GM23338 (cell line): ENCODE measurements at regions not wholly inside any gene's neighbourhood (a gene's known extent, or its start where the extent isn't known, plus 50 kb on each side); places are given as distances from the start of the nearest gene placed in this dataset.

ENCODE experiments used
- ATAC-seq: fragments of 200-7000 bp; cut with Tn5 transposase; 3 replicates; pipeline ENCODE4 v1.9.1; 2020
- DNase-seq: peaks from one replicate; pipeline ENCODE4 v3.0.0-alpha.2; 2015; ENCODE audit warnings: low spot score
- H2AFZ ChIP-seq: fragments of 200-600 bp; sonication (generic); 2 replicates; pipeline ENCODE4 v1.8.0; 2016; ENCODE audit warnings: antibody characterized with exemption, mild to moderate bottlenecking, moderate library complexity
- H3F3A ChIP-seq: fragments of 200-600 bp; sonication (generic); replicated peaks from 2 replicates; pipeline ENCODE4 v1.8.0; 2017; ENCODE audit warnings: antibody characterized with exemption, mixed run types, low read depth
- H3K27ac ChIP-seq: fragments of 200-600 bp; sonication (generic); 2 replicates; pipeline ENCODE4 v1.6.1; 2016; ENCODE audit warnings: low read depth
- H3K27me3 ChIP-seq: fragments of 200-600 bp; sonication (generic); 2 replicates; pipeline ENCODE4 v1.8.0; 2016; ENCODE audit warnings: mild to moderate bottlenecking, mixed run types, moderate library complexity; ENCODE audit not compliant: insufficient read depth
- H3K36me3 ChIP-seq: fragments of 200-600 bp; sonication (generic); 2 replicates; pipeline ENCODE4 v1.8.0; 2016; ENCODE audit warnings: mild to moderate bottlenecking; ENCODE audit not compliant: insufficient read depth
- H3K4me1 ChIP-seq: fragments of 200-600 bp; sonication (generic); 2 replicates; pipeline ENCODE4 v1.8.0; 2016; ENCODE audit warnings: mild to moderate bottlenecking, moderate library complexity; ENCODE audit not compliant: insufficient read depth
- H3K4me2 ChIP-seq: fragments of 200-600 bp; sonication (generic); 2 replicates; pipeline ENCODE4 v1.7.1; 2017; ENCODE audit warnings: mixed run types
- H3K4me3 ChIP-seq: fragments of 200-600 bp; sonication (generic); 2 replicates; pipeline ENCODE4 v1.6.1; 2016; ENCODE audit warnings: mixed run types
- H3K79me2 ChIP-seq: fragments of 200-600 bp; sonication (generic); replicated peaks from 2 replicates; pipeline ENCODE4 v1.8.0; 2017; ENCODE audit warnings: mild to moderate bottlenecking; ENCODE audit not compliant: insufficient read depth
- H3K9me2 ChIP-seq: fragments of 200-600 bp; sonication (generic); 2 replicates; pipeline ENCODE4 v1.8.0; 2017; ENCODE audit not compliant: insufficient read depth
- H4K20me1 ChIP-seq: fragments of 200-600 bp; sonication (generic); replicated peaks from 2 replicates; pipeline ENCODE4 v1.8.0; 2017; ENCODE audit warnings: mild to moderate bottlenecking; ENCODE audit not compliant: insufficient read depth
- H3K27ac Mint-ChIP-seq: 2 replicates; pipeline ENCODE4 v1.8.0; 2020; ENCODE audit warnings: inconsistent platforms, mild to moderate bottlenecking, moderate library complexity, mixed read lengths
- H3K27me3 Mint-ChIP-seq: 3 replicates; pipeline ENCODE4 v1.8.0; 2022; ENCODE audit warnings: low read depth, mild to moderate bottlenecking, moderate library complexity, mixed read lengths, inconsistent platforms; ENCODE audit not compliant: insufficient read depth, poor library complexity
- H3K36me3 Mint-ChIP-seq: 3 replicates; pipeline ENCODE4 v1.8.0; 2021; ENCODE audit warnings: low read depth, mild to moderate bottlenecking, inconsistent platforms, moderate library complexity, mixed read lengths
- H3K4me1 Mint-ChIP-seq: 3 replicates; pipeline ENCODE4 v1.8.0; 2020; ENCODE audit warnings: mild to moderate bottlenecking, inconsistent platforms, mixed read lengths
- H3K4me3 Mint-ChIP-seq: 3 replicates; pipeline ENCODE4 v1.8.0; 2021; ENCODE audit warnings: moderate library complexity, mild to moderate bottlenecking, inconsistent platforms, mixed read lengths
- H3K9me3 Mint-ChIP-seq: 3 replicates; pipeline ENCODE4 v1.8.0; 2020; ENCODE audit warnings: moderate library complexity, mild to moderate bottlenecking, inconsistent platforms, mixed read lengths
- CREB1 ChIP-seq: fragments of 250-450 bp; sonication (Bioruptor Pico); IDR thresholded peaks from 2 replicates; pipeline ENCODE4 v1.5.0; 2020; ENCODE audit warnings: low read depth, mild to moderate bottlenecking, moderate library complexity
- EZH2 ChIP-seq: fragments of 200-600 bp; sonication (generic); IDR thresholded peaks from one replicate; pipeline ENCODE4 v1.8.0; 2017; ENCODE audit warnings: antibody characterized with exemption, mild to moderate bottlenecking, low read depth; ENCODE audit not compliant: unreplicated experiment
- EZH2phosphoT487 ChIP-seq: fragments of 200-600 bp; sonication (generic); IDR thresholded peaks from one replicate; pipeline ENCODE4 v1.8.1; 2018; ENCODE audit warnings: antibody characterized with exemption; ENCODE audit not compliant: unreplicated experiment
- JUNB ChIP-seq: IDR thresholded peaks from one replicate; pipeline ENCODE4 v1.6.1; 2016; ENCODE audit warnings: antibody characterized with exemption; ENCODE audit not compliant: unreplicated experiment
- NANOG ChIP-seq: IDR thresholded peaks from 2 replicates; pipeline ENCODE4 v1.6.1; 2016; ENCODE audit warnings: antibody characterized with exemption, borderline replicate concordance
- POLR2AphosphoS5 ChIP-seq: IDR thresholded peaks from 2 replicates; pipeline ENCODE4 v1.6.1; 2016; ENCODE audit warnings: antibody characterized with exemption, low read depth
- STAT1 ChIP-seq: IDR thresholded peaks from one replicate; pipeline ENCODE4 v1.6.1; 2016; ENCODE audit warnings: antibody characterized with exemption; ENCODE audit not compliant: unreplicated experiment
- ZNF114 ChIP-seq: fragments of 250-450 bp; sonication (Bioruptor Pico); IDR thresholded peaks from 2 replicates; pipeline ENCODE4 v1.5.0; 2020; ENCODE audit warnings: mild to moderate bottlenecking, moderate library complexity
- ZNF331 ChIP-seq: fragments of 250-450 bp; sonication (Bioruptor Pico); IDR thresholded peaks from 2 replicates; pipeline ENCODE4 v1.5.0; 2020; ENCODE audit warnings: low read depth, mild to moderate bottlenecking, moderate library complexity
- TF ChIP-seq, protein P1 (sequence below): fragments of 250-450 bp; sonication (Bioruptor Pico); IDR thresholded peaks from 2 replicates; pipeline ENCODE4 v1.5.0; 2020; ENCODE audit warnings: mild to moderate bottlenecking, moderate library complexity
- TF ChIP-seq, protein P2 (sequence below), 2 experiments: fragments of 200-600 bp in 1 of 2; sonication (generic) in 1 of 2; conservative IDR thresholded peaks; 2 replicates each; pipeline versions ENCODE4 v1.5.1 to v1.6.1; 2016 to 2017; ENCODE audit warnings: antibody characterized with exemption in 2 of 2, low read depth in 2 of 2, mild to moderate bottlenecking in 2 of 2, moderate library complexity in 1 of 2
- TF ChIP-seq, protein P3 (sequence below): IDR thresholded peaks from 2 replicates; pipeline ENCODE4 v1.6.1; 2016; ENCODE audit warnings: antibody characterized with exemption
- TF ChIP-seq, protein P4 (sequence below): IDR thresholded peaks from one replicate; pipeline ENCODE4 v1.6.1; 2018; ENCODE audit warnings: antibody characterized with exemption; ENCODE audit not compliant: unreplicated experiment

DNA sequence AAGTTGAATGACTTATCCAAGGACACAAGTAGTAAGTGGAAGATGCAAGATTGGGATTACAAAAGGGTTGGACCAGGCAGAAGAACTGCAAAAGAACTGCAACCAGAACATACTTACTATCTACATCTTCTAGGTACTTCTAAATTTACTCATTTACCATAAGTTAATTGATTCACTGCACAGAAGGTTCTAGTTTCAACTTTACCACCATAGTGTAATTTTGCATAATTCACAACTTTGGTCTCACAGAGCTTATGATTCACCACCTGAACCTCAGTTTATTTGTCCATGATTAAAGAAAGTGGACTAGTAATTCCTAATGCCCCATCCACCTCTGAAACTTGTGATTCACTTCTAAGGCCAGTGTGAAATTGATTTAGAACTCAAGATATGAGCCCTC lies 236.8 kb upstream of the UBE2E2 start:
- Mint-ChIP-seq H3K27ac (no peak overlapping the region), H3K36me3 (no peaks in the 10 kb centered on the region), H3K9me3 (no peaks in the 10 kb centered on the region), H3K4me3 (no peak overlapping the region), H3K4me1 (peaks cover 8% of the 10 kb centered on the region; the same call in 2 of the 3 replicates), H3K27me3 (no peaks in the 10 kb centered on the region)
- H3K36me3 ChIP-seq, result no peaks in the 10 kb centered on the region
- H3K79me2 ChIP-seq, result no peaks in the 10 kb centered on the region
- no peak overlapping the region for H2AFZ ChIP-seq
- H3K27ac ChIP-seq, result no peak overlapping the region
- no peaks in the 10 kb centered on the region for H3K9me2 ChIP-seq
- H3K27me3 ChIP-seq, result no peaks in the 10 kb centered on the region
- DNase-seq (no peak), ATAC-seq (no peak)
- no peaks in the 10 kb centered on the region for H4K20me1 ChIP-seq
- no peak overlapping the region for H3K4me3 ChIP-seq
- no peak overlapping the region for H3K4me2 ChIP-seq
- TF ChIP-seq ZNF114 (CRISPR knock-in tag), result no peak
- TF ChIP-seq ZNF331 (CRISPR knock-in tag), result no peak
- TF ChIP-seq, protein P1, sequence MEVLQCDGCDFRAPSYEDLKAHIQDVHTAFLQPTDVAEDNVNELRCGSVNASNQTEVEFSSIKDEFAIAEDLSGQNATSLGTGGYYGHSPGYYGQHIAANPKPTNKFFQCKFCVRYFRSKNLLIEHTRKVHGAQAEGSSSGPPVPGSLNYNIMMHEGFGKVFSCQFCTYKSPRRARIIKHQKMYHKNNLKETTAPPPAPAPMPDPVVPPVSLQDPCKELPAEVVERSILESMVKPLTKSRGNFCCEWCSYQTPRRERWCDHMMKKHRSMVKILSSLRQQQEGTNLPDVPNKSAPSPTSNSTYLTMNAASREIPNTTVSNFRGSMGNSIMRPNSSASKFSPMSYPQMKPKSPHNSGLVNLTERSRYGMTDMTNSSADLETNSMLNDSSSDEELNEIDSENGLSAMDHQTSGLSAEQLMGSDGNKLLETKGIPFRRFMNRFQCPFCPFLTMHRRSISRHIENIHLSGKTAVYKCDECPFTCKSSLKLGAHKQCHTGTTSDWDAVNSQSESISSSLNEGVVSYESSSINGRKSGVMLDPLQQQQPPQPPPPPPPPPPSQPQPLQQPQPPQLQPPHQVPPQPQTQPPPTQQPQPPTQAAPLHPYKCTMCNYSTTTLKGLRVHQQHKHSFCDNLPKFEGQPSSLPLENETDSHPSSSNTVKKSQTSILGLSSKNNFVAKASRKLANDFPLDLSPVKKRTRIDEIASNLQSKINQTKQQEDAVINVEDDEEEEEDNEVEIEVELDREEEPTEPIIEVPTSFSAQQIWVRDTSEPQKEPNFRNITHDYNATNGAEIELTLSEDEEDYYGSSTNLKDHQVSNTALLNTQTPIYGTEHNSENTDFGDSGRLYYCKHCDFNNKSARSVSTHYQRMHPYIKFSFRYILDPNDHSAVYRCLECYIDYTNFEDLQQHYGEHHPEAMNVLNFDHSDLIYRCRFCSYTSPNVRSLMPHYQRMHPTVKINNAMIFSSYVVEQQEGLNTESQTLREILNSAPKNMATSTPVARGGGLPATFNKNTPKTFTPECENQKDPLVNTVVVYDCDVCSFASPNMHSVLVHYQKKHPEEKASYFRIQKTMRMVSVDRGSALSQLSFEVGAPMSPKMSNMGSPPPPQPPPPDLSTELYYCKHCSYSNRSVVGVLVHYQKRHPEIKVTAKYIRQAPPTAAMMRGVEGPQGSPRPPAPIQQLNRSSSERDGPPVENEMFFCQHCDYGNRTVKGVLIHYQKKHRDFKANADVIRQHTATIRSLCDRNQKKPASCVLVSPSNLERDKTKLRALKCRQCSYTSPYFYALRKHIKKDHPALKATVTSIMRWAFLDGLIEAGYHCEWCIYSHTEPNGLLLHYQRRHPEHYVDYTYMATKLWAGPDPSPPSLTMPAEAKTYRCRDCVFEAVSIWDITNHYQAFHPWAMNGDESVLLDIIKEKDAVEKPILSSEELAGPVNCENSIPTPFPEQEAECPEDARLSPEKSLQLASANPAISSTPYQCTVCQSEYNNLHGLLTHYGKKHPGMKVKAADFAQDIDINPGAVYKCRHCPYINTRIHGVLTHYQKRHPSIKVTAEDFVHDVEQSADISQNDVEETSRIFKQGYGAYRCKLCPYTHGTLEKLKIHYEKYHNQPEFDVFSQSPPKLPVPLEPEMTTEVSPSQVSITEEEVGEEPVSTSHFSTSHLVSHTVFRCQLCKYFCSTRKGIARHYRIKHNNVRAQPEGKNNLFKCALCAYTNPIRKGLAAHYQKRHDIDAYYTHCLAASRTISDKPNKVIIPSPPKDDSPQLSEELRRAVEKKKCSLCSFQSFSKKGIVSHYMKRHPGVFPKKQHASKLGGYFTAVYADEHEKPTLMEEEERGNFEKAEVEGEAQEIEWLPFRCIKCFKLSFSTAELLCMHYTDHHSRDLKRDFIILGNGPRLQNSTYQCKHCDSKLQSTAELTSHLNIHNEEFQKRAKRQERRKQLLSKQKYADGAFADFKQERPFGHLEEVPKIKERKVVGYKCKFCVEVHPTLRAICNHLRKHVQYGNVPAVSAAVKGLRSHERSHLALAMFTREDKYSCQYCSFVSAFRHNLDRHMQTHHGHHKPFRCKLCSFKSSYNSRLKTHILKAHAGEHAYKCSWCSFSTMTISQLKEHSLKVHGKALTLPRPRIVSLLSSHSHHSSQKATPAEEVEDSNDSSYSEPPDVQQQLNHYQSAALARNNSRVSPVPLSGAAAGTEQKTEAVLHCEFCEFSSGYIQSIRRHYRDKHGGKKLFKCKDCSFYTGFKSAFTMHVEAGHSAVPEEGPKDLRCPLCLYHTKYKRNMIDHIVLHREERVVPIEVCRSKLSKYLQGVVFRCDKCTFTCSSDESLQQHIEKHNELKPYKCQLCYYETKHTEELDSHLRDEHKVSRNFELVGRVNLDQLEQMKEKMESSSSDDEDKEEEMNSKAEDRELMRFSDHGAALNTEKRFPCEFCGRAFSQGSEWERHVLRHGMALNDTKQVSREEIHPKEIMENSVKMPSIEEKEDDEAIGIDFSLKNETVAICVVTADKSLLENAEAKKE, result no peak
- no peak for TF ChIP-seq EZH2phosphoT487
- no peak for TF ChIP-seq POLR2AphosphoS5
- no peak for TF ChIP-seq EZH2
- TF ChIP-seq JUNB, result no peak
- TF ChIP-seq NANOG, result no peak
- TF ChIP-seq, protein P2, sequence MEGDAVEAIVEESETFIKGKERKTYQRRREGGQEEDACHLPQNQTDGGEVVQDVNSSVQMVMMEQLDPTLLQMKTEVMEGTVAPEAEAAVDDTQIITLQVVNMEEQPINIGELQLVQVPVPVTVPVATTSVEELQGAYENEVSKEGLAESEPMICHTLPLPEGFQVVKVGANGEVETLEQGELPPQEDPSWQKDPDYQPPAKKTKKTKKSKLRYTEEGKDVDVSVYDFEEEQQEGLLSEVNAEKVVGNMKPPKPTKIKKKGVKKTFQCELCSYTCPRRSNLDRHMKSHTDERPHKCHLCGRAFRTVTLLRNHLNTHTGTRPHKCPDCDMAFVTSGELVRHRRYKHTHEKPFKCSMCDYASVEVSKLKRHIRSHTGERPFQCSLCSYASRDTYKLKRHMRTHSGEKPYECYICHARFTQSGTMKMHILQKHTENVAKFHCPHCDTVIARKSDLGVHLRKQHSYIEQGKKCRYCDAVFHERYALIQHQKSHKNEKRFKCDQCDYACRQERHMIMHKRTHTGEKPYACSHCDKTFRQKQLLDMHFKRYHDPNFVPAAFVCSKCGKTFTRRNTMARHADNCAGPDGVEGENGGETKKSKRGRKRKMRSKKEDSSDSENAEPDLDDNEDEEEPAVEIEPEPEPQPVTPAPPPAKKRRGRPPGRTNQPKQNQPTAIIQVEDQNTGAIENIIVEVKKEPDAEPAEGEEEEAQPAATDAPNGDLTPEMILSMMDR (conservative IDR thresholded peaks at IDR 0.05; ENCODE audit: low read depth in 2 of 2), result no peak
- TF ChIP-seq STAT1, result no peak
- TF ChIP-seq, protein P3, sequence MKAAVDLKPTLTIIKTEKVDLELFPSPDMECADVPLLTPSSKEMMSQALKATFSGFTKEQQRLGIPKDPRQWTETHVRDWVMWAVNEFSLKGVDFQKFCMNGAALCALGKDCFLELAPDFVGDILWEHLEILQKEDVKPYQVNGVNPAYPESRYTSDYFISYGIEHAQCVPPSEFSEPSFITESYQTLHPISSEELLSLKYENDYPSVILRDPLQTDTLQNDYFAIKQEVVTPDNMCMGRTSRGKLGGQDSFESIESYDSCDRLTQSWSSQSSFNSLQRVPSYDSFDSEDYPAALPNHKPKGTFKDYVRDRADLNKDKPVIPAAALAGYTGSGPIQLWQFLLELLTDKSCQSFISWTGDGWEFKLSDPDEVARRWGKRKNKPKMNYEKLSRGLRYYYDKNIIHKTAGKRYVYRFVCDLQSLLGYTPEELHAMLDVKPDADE, result no peak
- no peak for TF ChIP-seq CREB1
- TF ChIP-seq, protein P4, sequence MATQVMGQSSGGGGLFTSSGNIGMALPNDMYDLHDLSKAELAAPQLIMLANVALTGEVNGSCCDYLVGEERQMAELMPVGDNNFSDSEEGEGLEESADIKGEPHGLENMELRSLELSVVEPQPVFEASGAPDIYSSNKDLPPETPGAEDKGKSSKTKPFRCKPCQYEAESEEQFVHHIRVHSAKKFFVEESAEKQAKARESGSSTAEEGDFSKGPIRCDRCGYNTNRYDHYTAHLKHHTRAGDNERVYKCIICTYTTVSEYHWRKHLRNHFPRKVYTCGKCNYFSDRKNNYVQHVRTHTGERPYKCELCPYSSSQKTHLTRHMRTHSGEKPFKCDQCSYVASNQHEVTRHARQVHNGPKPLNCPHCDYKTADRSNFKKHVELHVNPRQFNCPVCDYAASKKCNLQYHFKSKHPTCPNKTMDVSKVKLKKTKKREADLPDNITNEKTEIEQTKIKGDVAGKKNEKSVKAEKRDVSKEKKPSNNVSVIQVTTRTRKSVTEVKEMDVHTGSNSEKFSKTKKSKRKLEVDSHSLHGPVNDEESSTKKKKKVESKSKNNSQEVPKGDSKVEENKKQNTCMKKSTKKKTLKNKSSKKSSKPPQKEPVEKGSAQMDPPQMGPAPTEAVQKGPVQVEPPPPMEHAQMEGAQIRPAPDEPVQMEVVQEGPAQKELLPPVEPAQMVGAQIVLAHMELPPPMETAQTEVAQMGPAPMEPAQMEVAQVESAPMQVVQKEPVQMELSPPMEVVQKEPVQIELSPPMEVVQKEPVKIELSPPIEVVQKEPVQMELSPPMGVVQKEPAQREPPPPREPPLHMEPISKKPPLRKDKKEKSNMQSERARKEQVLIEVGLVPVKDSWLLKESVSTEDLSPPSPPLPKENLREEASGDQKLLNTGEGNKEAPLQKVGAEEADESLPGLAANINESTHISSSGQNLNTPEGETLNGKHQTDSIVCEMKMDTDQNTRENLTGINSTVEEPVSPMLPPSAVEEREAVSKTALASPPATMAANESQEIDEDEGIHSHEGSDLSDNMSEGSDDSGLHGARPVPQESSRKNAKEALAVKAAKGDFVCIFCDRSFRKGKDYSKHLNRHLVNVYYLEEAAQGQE, result no peak
- H3K4me1 ChIP-seq, result 0 out of 2 replicates have a peak, but pooled peaks cover 4% of the 10 kb centered on the region
- H3F3A ChIP-seq, result no peaks in the 10 kb centered on the region
